Endothelial cell of umbilical vein (primary cell): ENCODE measurements at regions not wholly inside any gene's neighbourhood (a gene's known extent, or its start where the extent isn't known, plus 50 kb on each side); places are given as distances from the start of the nearest gene placed in this dataset.

Source experiments
- BruUV-seq: library from RNA; stranded (reverse); fragments of 400-500 nt; replicated peaks from 2 replicates; lab custom pipeline; 2021; lab: Mats Ljungman, UMichigan
- CTCF ChIA-PET: fragments of 300-600, 350-600 bp; sonication (Branson Sonifier 250); formaldehyde crosslinking; loops from one replicate; lab custom pipeline; 2021; ENCODE audit warnings: antibody characterized with exemption, inconsistent platforms; lab: Charles Lee
- POLR2A ChIA-PET: fragments of 300-600, 350-600 bp; sonication (Branson Sonifier 250); formaldehyde crosslinking; loops from one replicate; lab custom pipeline; 2021; ENCODE audit warnings: antibody characterized with exemption, inconsistent platforms; lab: Charles Lee
- DNase-seq: peaks from one replicate; pipeline ENCODE4 v3.0.0-alpha.2; 2011; ENCODE audit warnings: low read depth, low spot score
- FAIRE-seq: peaks from 2 replicates; lab custom pipeline; 2011; peaks lifted over from hg19 to GRCh38; lab: Jason Lieb, UNC
- H2AFZ ChIP-seq: 2 replicates; pipeline ENCODE4 v1.6.0; 2012; ENCODE audit warnings: low read depth, low read length, control low read depth, inconsistent platforms
- H3K27ac ChIP-seq: 2 replicates; pipeline ENCODE4 v1.5.1; 2011; ENCODE audit warnings: low read depth, mild to moderate bottlenecking, control low read depth, low read length, moderate library complexity; ENCODE audit not compliant: insufficient read depth
- H3K27me3 ChIP-seq, 2 experiments: 2 replicates each; pipeline versions ENCODE4 v1.6.0 to v1.6.1; 2011; ENCODE audit warnings: low read length in 2 of 2, mixed read lengths in 1 of 2; ENCODE audit not compliant: control insufficient read depth in 2 of 2, insufficient read depth in 2 of 2
- H3K36me3 ChIP-seq, 2 experiments: 2 replicates in 1 of 2; 3 replicates in 1 of 2; pipeline ENCODE4 v1.5.1; 2011; ENCODE audit warnings: low read length in 2 of 2, mild to moderate bottlenecking in 1 of 2, moderate library complexity in 1 of 2; ENCODE audit not compliant: control insufficient read depth in 2 of 2, insufficient read depth in 2 of 2; ENCODE audit errors: extremely low read depth in 1 of 2
- H3K4me1 ChIP-seq: 3 replicates; pipeline ENCODE4 v1.5.1; 2011; ENCODE audit warnings: mild to moderate bottlenecking, low read length; ENCODE audit not compliant: control insufficient read depth, insufficient read depth; ENCODE audit errors: extremely low read depth
- H3K4me2 ChIP-seq: 2 replicates; pipeline ENCODE4 v1.6.1; 2011; ENCODE audit warnings: low read length, control low read depth, mixed read lengths; ENCODE audit not compliant: insufficient read depth
- H3K4me3 ChIP-seq, 3 experiments: fragments of 200-600 bp in 1 of 3; sonication (generic), shearing (Covaris generic) in 1 of 3; replicated peaks in 1 of 3; 2 replicates each; pipeline ENCODE4 v1.5.1; 2011 to 2016; ENCODE audit warnings: control low read depth in 3 of 3, low read length in 3 of 3, mild to moderate bottlenecking in 2 of 3, inconsistent platforms in 1 of 3, low read depth in 1 of 3, moderate library complexity in 1 of 3; ENCODE audit not compliant: insufficient read depth in 1 of 3
- H3K79me2 ChIP-seq: 2 replicates; pipeline ENCODE4 v1.6.0; 2012; ENCODE audit warnings: low read length, inconsistent platforms; ENCODE audit not compliant: control insufficient read depth, insufficient read depth
- H3K9ac ChIP-seq: replicated peaks from 2 replicates; pipeline ENCODE3; 2011; ENCODE audit warnings: low read length, control low read depth; ENCODE audit not compliant: insufficient read depth; ENCODE audit errors: extremely low read depth
- H3K9me1 ChIP-seq: replicated peaks from 3 replicates; pipeline ENCODE4 v1.6.0; 2011; ENCODE audit warnings: mild to moderate bottlenecking, low read length; ENCODE audit not compliant: control insufficient read depth, insufficient read depth; ENCODE audit errors: extremely low read depth
- H3K9me3 ChIP-seq: replicated peaks from 2 replicates; pipeline ENCODE4 v1.5.1; 2012; ENCODE audit warnings: low read length, inconsistent platforms; ENCODE audit not compliant: control insufficient read depth, insufficient read depth
- H4K20me1 ChIP-seq: replicated peaks from 2 replicates; pipeline ENCODE3; 2011; ENCODE audit warnings: mild to moderate bottlenecking, low read length; ENCODE audit not compliant: control insufficient read depth, insufficient read depth; ENCODE audit errors: extremely low read depth
- GATA2 ChIP-seq: IDR thresholded peaks from 2 replicates; pipeline ENCODE4 v1.7.0; 2011; ENCODE audit warnings: low read depth, mild to moderate bottlenecking, moderate library complexity, mixed read lengths, low read length; ENCODE audit not compliant: insufficient read length, insufficient read depth
- POLR2A ChIP-seq: IDR thresholded peaks from 2 replicates; pipeline ENCODE4 v1.6.1; 2012; ENCODE audit warnings: low read depth, mild to moderate bottlenecking, control low read depth, low read length
- dilution Hi-C: fragments of 300-500 bp; cut with MboI; formaldehyde crosslinking; loops from one replicate; pipeline ENCODE4 v1.15.0; 2019; ENCODE audit warnings: low sequenced_read_pairs; ENCODE audit not compliant: extremely low pct_ligation_motif_present
- intact Hi-C: fragments of 100-400 bp; cut with micrococcal nuclease; formaldehyde crosslinking; loops from one replicate; pipeline ENCODE4 v1.10.0; 2022

- ChIA-PET POLR2A (no interaction called here), CTCF (no interaction called here)
- H3K9me3 ChIP-seq = no peaks in the 10 kb centered on the region
- no peak overlapping the region for H2AFZ ChIP-seq
- no peaks in the 10 kb centered on the region for H3K36me3 ChIP-seq
- H3K4me3 ChIP-seq = no peak overlapping the region
- H3K9me1 ChIP-seq = no peaks in the 10 kb centered on the region
- no peak for DNase-seq
- intact Hi-C loops (no loop called here), dilution Hi-C loops (no loop called here)
- no peaks in the 10 kb centered on the region for H4K20me1 ChIP-seq
- H3K4me2 ChIP-seq = no peak overlapping the region
- no peak for TF ChIP-seq GATA2
- no TSS peak for BruUV-seq
- no peaks in the 10 kb centered on the region for H3K79me2 ChIP-seq
- no peak overlapping the region for H3K9ac ChIP-seq
- no peaks in the 10 kb centered on the region for H3K4me1 ChIP-seq
- H3K27ac ChIP-seq = no peak overlapping the region
- no peak for FAIRE-seq
- H3K27me3 ChIP-seq = no peaks in the 10 kb centered on the region
These were observed 325.0 kb downstream of the SNAPC1 start for GRCh38 chr14:62087191-62087590.

GRCh38 chr14:62093736-62094135 is 331.5 kb downstream of the SNAPC1 start:
- Histone ChIP-seq H3K4me1 (peaks cover 10% of the 10 kb centered on the region), H3K4me2 (no peak overlapping the region), H3K4me3 (no peak overlapping the region), H3K27ac (no peak overlapping the region), H3K79me2 (no peaks in the 10 kb centered on the region), H3K36me3 (no peaks in the 10 kb centered on the region), H3K9ac (no peak overlapping the region), H3K9me3 (no peaks in the 10 kb centered on the region), H3K9me1 (no peaks in the 10 kb centered on the region), H3K27me3 (peaks cover 0 to 3% of the 10 kb centered on the region in 2 experiments), H4K20me1 (no peaks in the 10 kb centered on the region), H2AFZ (no peak overlapping the region)
- POLR2A ChIA-PET = no interaction called here
- dilution Hi-C loops = no loop called here
- CTCF ChIA-PET = no interaction called here
- FAIRE-seq (no peak), DNase-seq (no peak)
- BruUV-seq = no TSS peak
- intact Hi-C loops = no loop called here
- no peak for TF ChIP-seq POLR2A
